KOPT-K1 (cell line): ENCODE measurements at regions not wholly inside any gene's neighbourhood (a gene's known extent, or its start where the extent isn't known, plus 50 kb on each side); places are given as distances from the start of the nearest gene placed in this dataset.
"Not testable (repeated sequence)": the region's sequence is repeated elsewhere in the genome, so short reads cannot be mapped to it uniquely, and the experiment has no call there.

Experiments used
- H3K27ac ChIP-seq: fragments of 200-600 bp; sonication (generic); 2 replicates; pipeline ENCODE4 v1.5.1; 2016; ENCODE audit warnings: antibody characterized with exemption, mild to moderate bottlenecking, low read depth, low read length; ENCODE audit not compliant: poor library complexity, severe bottlenecking
- H3K36me3 ChIP-seq: fragments of 200-600 bp; sonication (generic); 2 replicates; pipeline ENCODE4 v1.5.1; 2017; ENCODE audit warnings: antibody characterized with exemption, mild to moderate bottlenecking, low read length, moderate library complexity; ENCODE audit not compliant: insufficient read depth
- H3K9me3 ChIP-seq: fragments of 200-600 bp; sonication (generic); 2 replicates; pipeline ENCODE4 v1.5.1; 2017; ENCODE audit warnings: antibody characterized with exemption, low read length, mild to moderate bottlenecking; ENCODE audit not compliant: insufficient read depth, poor library complexity, severe bottlenecking

DNA sequence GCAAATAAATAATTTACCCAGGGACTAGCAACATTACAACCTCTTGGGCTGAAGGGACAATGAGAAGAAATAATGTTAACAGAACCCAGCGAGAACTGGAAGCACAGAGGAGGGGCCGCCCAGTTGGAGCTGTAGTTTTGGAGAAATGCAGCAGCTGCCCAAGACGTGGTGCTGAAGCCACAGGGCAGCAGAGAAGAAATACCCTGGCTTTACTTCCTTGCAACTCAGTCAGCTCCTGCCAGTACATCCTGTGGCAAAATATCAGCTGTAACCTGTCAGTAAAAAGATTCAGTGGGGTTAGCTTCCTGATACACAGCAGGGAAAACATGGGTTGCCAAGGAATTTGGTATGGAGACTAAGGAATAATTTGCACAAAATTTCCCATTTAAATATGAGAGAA, 283.6 kb upstream of the USP25 start:
- H3K36me3 ChIP-seq, result no peaks in the 10 kb centered on the region
- H3K27ac ChIP-seq, result no peak overlapping the region
- peaks cover 5% of the 10 kb centered on the region for H3K9me3 ChIP-seq

DNA sequence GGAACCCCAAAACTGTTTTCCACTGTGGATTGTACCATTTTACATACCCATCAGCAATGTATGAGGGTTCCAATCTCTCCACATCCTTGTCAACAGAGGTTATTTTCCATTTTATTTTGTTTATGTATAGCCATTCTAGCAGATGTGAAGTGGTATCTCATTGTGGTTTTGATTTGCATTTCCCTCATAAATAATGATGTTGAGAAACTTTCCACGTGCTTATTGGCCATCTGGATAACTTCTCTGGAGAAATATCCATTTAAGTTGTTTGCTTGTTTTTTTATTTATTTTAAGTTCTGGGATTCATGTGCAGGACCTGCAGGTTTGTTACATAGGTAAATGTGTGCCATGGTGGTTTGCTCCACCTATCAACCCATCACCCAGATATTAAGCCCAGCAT, 280.2 kb upstream of the USP25 start:
- Histone ChIP-seq H3K9me3 (peaks cover 5% of the 10 kb centered on the region), H3K27ac (no peak overlapping the region), H3K36me3 (no peaks in the 10 kb centered on the region)

DNA sequence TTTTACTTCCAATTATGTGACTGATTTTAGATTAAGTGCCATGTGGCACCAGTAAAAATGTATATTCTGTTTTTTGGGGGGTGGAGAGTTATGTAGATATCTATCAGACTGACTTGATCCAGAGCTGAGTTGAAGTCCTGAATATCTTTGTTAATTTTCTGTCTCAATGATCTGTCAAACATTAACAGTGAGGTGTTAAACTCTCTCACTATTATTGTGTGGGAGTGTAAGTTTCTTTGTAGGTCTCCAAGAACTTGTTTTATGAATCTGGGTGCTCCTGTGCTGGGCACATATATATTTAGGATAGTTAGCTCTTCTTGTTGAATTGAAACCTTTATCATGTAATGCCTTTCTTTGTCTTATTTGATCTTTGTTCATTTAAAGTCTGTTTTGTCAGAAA, 276.5 kb upstream of the USP25 start:
- no peaks in the 10 kb centered on the region for H3K36me3 ChIP-seq

DNA sequence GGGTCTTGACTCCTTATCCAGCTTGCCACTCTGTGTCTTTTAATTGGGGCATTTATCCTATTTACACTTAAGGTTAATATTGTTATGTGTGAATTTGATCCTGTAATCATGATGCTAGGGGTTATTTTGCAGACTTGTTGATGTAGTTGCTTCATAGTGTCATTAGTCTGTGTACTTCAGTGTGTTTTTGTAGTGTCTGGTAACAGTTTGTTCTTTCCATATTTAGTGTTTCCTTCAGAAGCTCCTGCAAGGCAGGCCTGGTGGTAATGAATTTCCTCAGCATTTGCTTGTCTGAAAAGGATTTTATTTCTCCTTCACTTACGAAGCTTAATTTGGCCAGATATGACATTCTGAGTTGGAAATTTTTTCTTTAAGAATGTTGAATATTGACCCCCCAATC, 276.0 kb upstream of the USP25 start:
- not testable (repeated sequence) for H3K9me3 ChIP-seq, H3K36me3 ChIP-seq, H3K27ac ChIP-seq

More for the DNA sequence above, 276.5 kb upstream of the USP25 start:
- no peak overlapping the region for H3K27ac ChIP-seq
- peaks cover 5% of the 10 kb centered on the region for H3K9me3 ChIP-seq

DNA sequence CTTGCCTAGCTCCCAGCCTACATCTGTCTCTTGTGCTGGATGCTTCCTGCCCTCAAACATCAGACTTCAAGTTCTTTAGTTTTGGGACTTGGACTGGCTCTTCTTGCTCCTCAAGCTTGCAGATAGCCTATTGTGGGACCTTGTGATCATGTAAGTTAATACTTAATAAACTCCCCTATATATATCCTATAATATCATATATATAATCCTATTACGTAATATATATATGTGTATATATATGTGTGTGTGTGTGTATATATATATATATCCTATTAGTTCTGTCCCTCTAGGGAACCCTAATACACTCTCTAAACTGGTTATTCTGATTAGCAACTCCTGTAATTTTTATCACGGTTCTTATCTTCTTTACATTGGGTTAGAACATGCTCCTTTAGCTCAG, 274.9 kb upstream of the USP25 start:
- H3K9me3 ChIP-seq, H3K27ac ChIP-seq, H3K36me3 ChIP-seq: not testable (repeated sequence)

DNA sequence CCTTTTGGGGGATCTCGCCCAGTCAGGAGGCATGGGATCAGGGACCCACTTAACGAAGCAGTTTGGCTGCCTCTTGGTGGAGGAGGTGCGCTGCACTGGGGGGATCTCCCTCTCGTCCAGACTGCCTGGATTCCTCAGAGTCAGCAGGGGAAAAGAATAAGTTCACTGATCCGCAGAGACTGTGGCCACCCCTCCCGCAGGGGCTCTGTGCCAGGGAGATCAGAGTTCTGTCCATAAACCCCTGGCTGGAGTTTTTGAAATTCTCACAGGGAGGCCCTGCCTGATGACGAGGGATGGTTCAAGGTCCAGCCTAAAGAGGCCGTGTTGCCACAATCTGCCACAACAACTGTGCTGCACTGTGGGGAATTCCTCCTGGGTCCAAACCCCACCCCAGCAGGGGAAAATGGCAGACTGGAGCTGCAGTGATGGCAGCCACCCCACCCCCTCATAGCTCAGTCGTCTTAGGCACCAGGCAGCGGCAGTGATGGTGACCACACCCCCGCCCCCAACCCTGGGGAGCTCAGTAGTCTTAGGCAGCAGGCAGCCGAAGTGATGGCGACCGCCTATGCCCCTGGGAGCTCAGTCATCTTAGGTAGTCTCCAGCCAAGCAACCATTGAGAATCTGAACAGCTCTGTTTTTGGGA, 273.8 kb upstream of the USP25 start:
- Histone ChIP-seq H3K27ac (no peak overlapping the region), H3K36me3 (no peaks in the 10 kb centered on the region), H3K9me3 (no peaks in the 10 kb centered on the region)

DNA sequence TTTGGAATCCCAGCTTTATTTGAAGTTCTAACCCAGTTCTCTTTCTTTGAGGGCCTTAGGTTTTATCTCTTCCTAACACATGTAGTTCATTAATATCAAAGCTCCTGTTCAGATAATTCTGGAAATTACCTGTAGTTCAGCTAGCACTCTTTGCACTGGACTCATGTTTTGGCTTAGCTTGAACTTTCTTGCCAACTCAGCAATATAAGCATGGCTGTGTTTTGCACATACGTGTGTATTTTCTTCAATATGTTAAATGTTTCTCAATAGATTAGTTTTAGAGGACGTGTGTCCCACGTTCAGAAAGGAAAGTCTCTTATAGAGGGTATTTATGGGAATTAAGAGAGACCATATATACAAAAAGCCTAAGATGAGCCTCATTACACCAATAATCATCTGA, 271.8 kb upstream of the USP25 start:
- Histone ChIP-seq H3K27ac (no peak overlapping the region), H3K36me3 (no peaks in the 10 kb centered on the region), H3K9me3 (no peaks in the 10 kb centered on the region)

DNA sequence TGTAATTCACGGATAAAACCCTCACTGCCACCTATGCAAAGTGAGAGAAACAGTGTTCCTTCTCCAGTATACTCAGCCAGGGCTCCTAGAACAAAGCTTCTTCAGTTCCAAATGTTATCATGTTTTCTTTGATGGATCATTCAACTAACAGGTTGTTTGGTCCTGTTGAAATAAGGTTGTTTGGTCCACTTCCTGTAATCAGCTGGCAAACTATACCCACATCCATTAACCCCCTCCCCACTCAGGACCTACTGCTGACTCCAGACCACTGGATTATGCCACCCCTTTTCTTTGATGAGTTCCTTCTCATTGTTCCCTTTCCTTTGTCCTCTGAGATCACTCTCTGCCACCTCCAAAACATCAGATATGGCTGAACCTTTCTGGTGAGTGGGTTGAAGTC, 267.7 kb upstream of the USP25 start:
- H3K9me3 ChIP-seq, result no peaks in the 10 kb centered on the region
- H3K36me3 ChIP-seq, result no peaks in the 10 kb centered on the region
- H3K27ac ChIP-seq, result no peak overlapping the region

DNA sequence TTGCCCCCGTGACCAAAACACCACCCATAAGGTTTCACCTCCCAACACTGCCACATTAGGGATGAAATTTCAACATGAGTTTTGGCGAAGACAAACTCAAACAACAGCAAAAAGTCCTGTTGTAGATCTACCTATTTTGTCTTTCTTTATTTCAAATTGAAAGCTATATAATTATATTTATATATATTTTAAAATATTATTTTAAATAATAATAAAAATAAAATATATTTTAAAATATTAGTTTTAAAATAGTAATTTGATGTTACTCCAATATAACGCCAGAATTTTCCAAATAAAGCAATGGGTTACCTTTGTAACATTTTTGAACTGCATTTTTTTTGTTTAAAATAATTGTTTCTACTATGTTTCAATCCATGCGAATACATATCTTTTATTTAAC, 263.5 kb upstream of the USP25 start:
- Histone ChIP-seq H3K36me3 (no peaks in the 10 kb centered on the region), H3K9me3 (no peaks in the 10 kb centered on the region), H3K27ac (no peak overlapping the region)

DNA sequence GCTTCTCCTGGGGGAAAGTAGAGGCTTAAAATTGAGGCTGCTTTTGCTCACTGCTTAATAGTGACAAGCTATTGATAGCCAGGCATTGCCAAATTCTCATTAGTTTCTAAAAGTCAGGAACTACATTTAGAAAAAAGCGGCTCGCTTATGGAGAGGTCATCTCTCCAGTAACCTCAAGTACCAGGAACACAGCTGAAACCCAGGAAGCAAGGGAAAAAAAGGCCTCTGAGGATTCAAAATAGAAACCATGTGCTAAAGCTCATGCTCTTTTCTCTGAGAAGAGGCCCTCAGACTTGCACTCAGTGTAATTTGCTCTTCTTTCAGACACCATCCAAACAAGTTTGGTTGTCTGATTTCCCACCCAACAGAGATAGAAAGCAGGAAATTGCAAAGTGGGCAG, 261.4 kb upstream of the USP25 start:
- H3K36me3 ChIP-seq, result no peaks in the 10 kb centered on the region
- no peaks in the 10 kb centered on the region for H3K9me3 ChIP-seq
- H3K27ac ChIP-seq, result no peak overlapping the region

DNA sequence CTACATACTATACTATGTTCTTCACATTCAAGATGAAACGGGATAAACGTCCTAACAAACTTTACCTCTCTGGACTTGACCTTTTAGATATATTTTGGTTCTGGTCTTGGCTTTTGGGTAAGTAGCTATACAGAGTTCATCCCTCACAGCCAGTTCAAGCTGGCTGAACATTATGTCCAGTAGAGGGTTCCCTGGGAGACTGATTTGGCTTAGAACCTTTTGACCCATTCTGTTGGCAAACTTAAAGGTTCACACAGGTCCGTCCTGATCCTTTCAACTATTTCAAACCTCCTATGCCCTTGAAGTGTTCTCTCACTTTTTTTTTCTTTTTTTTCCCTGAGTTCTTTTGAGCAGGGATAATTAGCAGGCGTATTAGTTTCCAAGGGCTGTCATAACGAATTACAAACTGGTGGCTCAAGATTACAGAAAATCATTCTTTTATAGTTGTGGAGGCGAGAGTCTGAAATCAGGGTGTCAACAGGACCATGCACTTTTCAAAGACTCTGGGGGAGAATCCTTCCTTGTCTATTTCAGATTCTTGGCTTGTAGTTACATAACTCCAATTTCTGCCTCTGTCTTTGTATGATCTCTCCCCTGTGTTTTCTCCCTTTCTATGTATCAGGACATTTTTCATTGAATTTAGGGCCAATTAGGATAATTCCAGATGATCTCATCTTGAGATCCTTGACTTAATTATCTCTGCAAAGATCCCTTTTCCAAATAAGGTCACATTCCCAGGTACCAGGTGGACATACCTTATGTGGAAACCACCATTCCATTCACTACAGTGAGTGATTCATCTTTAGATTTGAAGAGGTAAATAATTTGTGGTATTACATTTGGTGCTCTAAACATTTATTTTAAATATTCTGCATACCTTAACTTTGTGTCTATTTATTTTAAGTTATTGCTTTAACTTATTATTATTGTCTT, 257.4 kb upstream of the USP25 start:
- Histone ChIP-seq H3K27ac (no peak overlapping the region), H3K36me3 (no peaks in the 10 kb centered on the region), H3K9me3 (peaks cover under 1% of the 10 kb centered on the region)

DNA sequence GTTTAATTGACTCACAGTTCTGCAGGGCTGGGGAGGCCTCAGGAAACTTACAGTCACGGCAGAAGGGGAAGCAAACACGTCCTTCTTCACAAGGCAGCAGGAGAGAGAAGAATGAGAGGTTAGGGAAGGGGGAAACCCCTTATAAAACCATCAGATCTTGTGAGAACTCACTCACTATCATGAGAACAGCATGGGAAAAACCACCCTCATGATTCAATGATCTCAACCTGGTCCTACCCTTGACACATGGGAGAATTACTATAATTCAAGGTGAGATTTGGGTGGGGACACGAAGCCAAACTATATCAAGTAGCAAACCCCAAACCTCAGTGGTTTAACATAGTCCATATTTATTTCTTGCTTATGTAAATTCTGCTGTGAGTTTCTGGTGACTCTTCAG, 252.0 kb upstream of the USP25 start:
- H3K27ac ChIP-seq, H3K36me3 ChIP-seq, H3K9me3 ChIP-seq: not testable (repeated sequence)

DNA sequence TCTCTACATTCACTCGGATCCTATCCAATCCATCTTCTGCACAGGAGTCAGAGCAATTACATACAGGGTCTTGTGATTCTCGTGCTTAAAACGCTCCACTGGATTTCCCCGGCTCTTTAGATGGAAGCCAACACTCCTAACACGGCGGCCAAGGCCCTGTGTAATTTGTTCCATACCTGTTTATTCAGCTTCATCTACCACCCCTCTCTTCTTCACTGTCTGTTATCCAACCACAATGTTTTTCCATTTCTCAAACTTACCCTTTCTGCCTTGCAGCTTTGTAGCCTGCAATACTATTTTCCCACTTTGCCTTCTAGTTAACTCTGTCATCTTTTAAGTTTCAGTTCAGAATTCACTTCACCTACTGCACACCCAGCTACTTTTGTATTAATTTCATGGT, 249.6 kb upstream of the USP25 start:
- peaks cover 8% of the 10 kb centered on the region for H3K9me3 ChIP-seq
- H3K27ac ChIP-seq, result no peak overlapping the region
- no peaks in the 10 kb centered on the region for H3K36me3 ChIP-seq

DNA sequence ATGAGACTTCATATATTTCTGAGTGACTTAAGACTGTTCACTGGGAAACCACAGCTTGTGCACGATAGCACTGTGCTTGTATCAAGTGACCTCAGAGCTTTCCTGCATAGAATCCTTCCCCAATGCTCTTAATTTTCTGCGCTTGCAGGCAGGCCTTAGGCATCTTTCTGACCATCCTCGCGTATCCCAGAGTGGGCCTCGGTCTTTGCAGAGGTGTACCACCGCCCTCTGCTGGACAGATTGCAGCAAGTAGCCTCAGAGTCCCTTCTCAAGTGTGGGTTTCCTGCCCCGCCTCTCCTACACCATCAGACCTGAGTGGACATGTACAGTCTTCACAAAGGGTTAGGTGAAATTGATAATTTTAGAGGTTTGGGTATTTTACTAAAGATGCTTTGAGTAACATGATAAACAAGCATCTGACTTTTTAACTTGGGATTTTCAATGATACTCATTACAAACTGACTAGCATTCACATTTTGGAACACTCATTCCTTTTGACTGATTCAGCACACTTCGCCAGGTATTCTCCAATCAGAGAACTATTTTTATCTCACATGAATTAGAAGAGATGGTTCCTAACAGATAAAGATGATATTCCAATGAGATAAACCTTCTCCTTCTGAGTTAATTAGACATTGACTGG, 246.5 kb upstream of the USP25 start:
- Histone ChIP-seq H3K36me3 (no peaks in the 10 kb centered on the region), H3K9me3 (no peaks in the 10 kb centered on the region), H3K27ac (no peak overlapping the region)

DNA sequence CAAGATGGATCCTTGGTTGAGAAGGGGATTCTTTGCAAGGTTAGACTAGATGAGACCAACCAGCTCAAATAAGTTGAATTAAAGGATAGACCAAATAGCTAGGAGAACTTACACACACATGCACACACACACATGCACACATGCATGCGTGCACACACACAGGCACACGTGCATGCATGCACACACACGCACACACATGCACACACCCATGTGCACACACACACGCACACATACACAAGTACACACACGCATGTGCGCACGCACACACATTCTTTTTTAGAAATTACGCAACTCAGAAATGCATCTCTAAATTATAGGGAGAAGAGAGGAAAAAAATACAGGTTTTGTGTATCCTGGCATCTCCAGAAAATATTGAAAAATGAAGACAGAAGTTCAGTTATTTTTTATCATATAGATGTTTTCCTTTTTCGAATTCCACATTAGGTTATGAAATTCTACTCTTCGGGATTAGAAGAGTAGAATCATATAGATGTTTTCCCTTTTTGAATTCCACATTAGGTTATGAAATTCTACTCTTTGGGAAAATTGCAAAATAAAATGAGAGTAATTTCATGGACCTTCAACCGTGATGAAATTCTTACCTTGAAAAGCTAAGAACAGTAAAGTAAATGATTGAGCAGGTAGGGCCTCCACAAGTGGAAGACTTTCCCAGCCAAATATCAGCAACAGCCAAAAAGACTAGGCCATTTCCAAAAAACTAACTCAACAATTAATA, 243.2 kb upstream of the USP25 start:
- no peak overlapping the region for H3K27ac ChIP-seq

More for the DNA sequence above, 243.2 kb upstream of the USP25 start:
- H3K36me3 ChIP-seq, result no peaks in the 10 kb centered on the region
- no peaks in the 10 kb centered on the region for H3K9me3 ChIP-seq
